ENCODE measurements at regions not wholly inside any gene's neighbourhood (a gene's known extent, or its start where the extent isn't known, plus 50 kb on each side); places are given as distances from the start of the nearest gene placed in this dataset.

DNA sequence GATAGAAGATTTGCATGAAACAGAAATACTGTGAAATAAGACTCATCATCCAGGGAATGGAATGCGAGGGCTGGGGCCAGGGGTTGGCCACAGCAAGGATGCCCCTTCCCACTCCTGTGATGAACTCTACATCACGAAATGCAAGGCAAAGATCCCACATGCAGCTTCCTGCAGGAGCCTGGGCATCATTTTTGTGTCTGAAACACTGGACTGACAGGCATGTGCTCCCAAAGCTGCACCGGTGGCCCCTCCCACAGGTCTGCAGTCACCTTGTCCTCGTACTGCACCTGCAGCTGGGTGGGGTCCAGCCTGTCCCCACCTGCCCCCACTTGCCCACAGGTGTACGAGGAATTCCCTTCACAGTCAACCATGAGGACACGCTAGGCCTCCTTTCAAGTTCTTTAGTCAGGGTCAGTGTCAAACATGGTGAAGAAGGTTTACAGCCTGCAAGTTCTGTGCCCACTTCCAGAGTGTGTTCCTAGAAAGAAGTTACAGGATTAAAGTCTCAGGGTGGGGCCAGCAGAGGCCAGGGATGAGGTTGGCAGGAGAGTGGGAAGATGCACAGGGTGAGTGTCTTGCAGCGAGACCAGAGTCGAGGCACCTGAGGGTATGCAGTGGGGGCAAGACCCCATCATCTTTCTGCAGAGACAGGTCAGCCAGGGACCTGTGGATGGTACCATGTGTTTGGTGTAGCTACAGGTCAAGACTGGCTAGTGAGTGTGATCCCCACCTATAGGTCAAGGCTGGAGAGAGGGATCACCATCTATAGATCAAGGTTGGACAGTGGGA is 155.0 kb upstream of the IRX2 start:
- no peak overlapping the region for H2AFZ ChIP-seq (ENCODE audit: insufficient read depth, low read depth, low read length, poor library complexity, severe bottlenecking)
- DNase-seq = no peak
- no peak overlapping the region for H3K4me2 ChIP-seq (replicated peaks; ENCODE audit: extremely low read depth, low read length, poor library complexity, severe bottlenecking)
- no peaks in the 10 kb centered on the region for H3K36me3 ChIP-seq (replicated peaks in 1 of 2; ENCODE audit: control insufficient read depth in 1 of 2, insufficient read depth in 2 of 2, low read length in 2 of 2)
- no peaks in the 10 kb centered on the region for H3K79me2 ChIP-seq (ENCODE audit: insufficient read depth, low read length)
- H4K20me1 ChIP-seq (ENCODE audit: insufficient read depth, low read length) = no peaks in the 10 kb centered on the region
- no peak overlapping the region for H3K27ac ChIP-seq (ENCODE audit: low read depth in 1 of 2, low read length in 2 of 2)
- Mint-ChIP-seq H3K9me3 (peaks cover 0 to 22% (median 8%) of the 10 kb centered on the region in 7 donors), H3K4me1 (no peaks in the 10 kb centered on the region), H3K4me3 (no peak overlapping the region), H3K36me3 (no peaks in the 10 kb centered on the region), H3K27me3 (ENCODE audit: low read depth in 3 of 3) (peaks cover 0 to 4% (median 1%) of the 10 kb centered on the region in 3 donors), H3K27ac (no peak overlapping the region)
- WGBS (ENCODE audit: insufficient coverage) = 72% methylated on average over 7 of the region's 8 CpGs
- H3K9me3 ChIP-seq (replicated peaks in 1 of 2; ENCODE audit: control insufficient read depth in 1 of 2, insufficient read depth in 1 of 2, low read length in 2 of 2) = peaks cover 11 to 43% of the 10 kb centered on the region in 2 donors
- intact Hi-C loops (cut with micrococcal nuclease) = no loop called here
- no peak overlapping the region for H3K9ac ChIP-seq (ENCODE audit: insufficient read depth, low read length, poor library complexity, severe bottlenecking)
- no peaks in the 10 kb centered on the region for H3K27me3 ChIP-seq (ENCODE audit: control insufficient read depth in 2 of 2, insufficient read depth in 2 of 2, low read length in 2 of 2)
- TF ChIP-seq, protein P1, sequence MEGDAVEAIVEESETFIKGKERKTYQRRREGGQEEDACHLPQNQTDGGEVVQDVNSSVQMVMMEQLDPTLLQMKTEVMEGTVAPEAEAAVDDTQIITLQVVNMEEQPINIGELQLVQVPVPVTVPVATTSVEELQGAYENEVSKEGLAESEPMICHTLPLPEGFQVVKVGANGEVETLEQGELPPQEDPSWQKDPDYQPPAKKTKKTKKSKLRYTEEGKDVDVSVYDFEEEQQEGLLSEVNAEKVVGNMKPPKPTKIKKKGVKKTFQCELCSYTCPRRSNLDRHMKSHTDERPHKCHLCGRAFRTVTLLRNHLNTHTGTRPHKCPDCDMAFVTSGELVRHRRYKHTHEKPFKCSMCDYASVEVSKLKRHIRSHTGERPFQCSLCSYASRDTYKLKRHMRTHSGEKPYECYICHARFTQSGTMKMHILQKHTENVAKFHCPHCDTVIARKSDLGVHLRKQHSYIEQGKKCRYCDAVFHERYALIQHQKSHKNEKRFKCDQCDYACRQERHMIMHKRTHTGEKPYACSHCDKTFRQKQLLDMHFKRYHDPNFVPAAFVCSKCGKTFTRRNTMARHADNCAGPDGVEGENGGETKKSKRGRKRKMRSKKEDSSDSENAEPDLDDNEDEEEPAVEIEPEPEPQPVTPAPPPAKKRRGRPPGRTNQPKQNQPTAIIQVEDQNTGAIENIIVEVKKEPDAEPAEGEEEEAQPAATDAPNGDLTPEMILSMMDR (IDR thresholded peaks at IDR 0.05) = no peak
- H3K4me1 ChIP-seq (ENCODE audit: control insufficient read depth in 1 of 2, insufficient read depth in 2 of 2, low read length in 2 of 2) = no peaks in the 10 kb centered on the region
- H3K4me3 ChIP-seq (replicated peaks in 1 of 3; ENCODE audit: low read depth in 2 of 3, low read length in 3 of 3) = no peak overlapping the region

- Histone ChIP-seq H3K9ac (ENCODE audit: insufficient read depth, low read length, poor library complexity, severe bottlenecking) (no peak overlapping the region), H2AFZ (ENCODE audit: insufficient read depth, low read depth, low read length, poor library complexity, severe bottlenecking) (no peak overlapping the region), H3K4me1 (ENCODE audit: control insufficient read depth in 1 of 2, insufficient read depth in 2 of 2, low read length in 2 of 2) (no peaks in the 10 kb centered on the region), H3K36me3 (replicated peaks in 1 of 2; ENCODE audit: control insufficient read depth in 1 of 2, insufficient read depth in 2 of 2, low read length in 2 of 2) (no peaks in the 10 kb centered on the region), H4K20me1 (ENCODE audit: insufficient read depth, low read length) (no peaks in the 10 kb centered on the region), H3K27ac (ENCODE audit: low read depth in 1 of 2, low read length in 2 of 2) (no peak overlapping the region), H3K9me3 (replicated peaks in 1 of 2; ENCODE audit: control insufficient read depth in 1 of 2, insufficient read depth in 1 of 2, low read length in 2 of 2) (peaks cover 17 to 49% of the 10 kb centered on the region in 2 donors), H3K27me3 (ENCODE audit: control insufficient read depth in 2 of 2, insufficient read depth in 2 of 2, low read length in 2 of 2) (no peaks in the 10 kb centered on the region), H3K4me2 (replicated peaks; ENCODE audit: extremely low read depth, low read length, poor library complexity, severe bottlenecking) (no peak overlapping the region), H3K4me3 (replicated peaks in 1 of 3; ENCODE audit: low read depth in 2 of 3, low read length in 3 of 3) (no peak overlapping the region), H3K79me2 (ENCODE audit: insufficient read depth, low read length) (no peaks in the 10 kb centered on the region)
- Mint-ChIP-seq H3K9me3 (peaks cover 0 to 22% (median 11%) of the 10 kb centered on the region in 7 donors), H3K36me3 (no peaks in the 10 kb centered on the region), H3K27ac (no peak overlapping the region), H3K4me1 (no peaks in the 10 kb centered on the region), H3K4me3 (no peak overlapping the region), H3K27me3 (ENCODE audit: low read depth in 3 of 3) (peaks cover 0 to 4% (median 1%) of the 10 kb centered on the region in 3 donors)
- DNase-seq = no peak
- WGBS (ENCODE audit: insufficient coverage) = 82% methylated on average over 8 of the region's 9 CpGs
- TF ChIP-seq, protein P1 (IDR thresholded peaks at IDR 0.05) = no peak
- intact Hi-C loops (cut with micrococcal nuclease) = no loop called here
Observed at GRCh38 chr5:2905741-2906140, 154.3 kb upstream of the IRX2 start.
